Fibroblast of skin of left quadriceps (primary cell): ENCODE measurements at regions not wholly inside any gene's neighbourhood (a gene's known extent, or its start where the extent isn't known, plus 50 kb on each side); places are given as distances from the start of the nearest gene placed in this dataset.

Experiments used
- DNase-seq, 2 experiments: peaks; one replicate each; pipeline ENCODE4 v3.0.0-alpha.2; 2013; ENCODE audit warnings: low read depth in 2 of 2

DNA sequence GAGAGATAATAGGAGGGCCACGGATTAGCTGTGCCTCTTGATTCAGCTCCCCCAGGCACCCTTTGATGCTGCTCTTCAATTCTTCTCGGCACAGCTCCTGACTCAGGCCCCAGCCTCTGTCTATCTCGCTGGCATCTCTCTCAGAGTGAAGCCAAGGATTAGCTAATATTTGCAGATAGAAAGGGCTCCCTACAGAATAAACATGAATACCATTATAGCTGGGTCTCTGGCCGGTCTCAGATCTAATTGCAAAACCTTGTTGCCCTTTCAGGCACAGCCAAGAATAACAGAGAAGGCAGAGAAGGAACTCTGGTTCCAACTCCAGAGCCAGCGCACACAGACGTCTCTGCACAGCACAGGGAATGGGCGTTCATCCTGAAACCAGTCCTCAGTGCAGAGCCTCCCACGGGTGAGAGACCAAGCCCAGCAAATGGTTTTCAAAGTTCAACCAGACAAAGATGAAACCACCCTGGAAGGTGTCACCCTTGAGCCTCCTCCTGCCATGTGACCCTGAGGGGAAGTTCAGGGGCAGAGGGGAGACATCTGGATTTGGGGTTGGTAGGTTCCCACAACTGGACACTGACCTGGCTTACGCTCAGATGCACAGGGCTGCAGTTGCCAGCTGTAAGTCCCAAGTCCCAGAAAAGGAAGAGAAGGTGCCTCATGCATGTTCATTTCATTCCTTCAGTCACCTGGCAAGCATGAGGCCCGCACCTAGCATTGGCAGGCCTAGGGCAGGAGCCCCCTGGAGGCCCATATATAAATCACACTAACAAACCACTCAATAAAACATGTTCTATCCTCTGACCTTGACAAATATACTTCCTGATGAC lies 394.0 kb downstream of the NPHP4 start:
- DNase-seq: no peak

DNA sequence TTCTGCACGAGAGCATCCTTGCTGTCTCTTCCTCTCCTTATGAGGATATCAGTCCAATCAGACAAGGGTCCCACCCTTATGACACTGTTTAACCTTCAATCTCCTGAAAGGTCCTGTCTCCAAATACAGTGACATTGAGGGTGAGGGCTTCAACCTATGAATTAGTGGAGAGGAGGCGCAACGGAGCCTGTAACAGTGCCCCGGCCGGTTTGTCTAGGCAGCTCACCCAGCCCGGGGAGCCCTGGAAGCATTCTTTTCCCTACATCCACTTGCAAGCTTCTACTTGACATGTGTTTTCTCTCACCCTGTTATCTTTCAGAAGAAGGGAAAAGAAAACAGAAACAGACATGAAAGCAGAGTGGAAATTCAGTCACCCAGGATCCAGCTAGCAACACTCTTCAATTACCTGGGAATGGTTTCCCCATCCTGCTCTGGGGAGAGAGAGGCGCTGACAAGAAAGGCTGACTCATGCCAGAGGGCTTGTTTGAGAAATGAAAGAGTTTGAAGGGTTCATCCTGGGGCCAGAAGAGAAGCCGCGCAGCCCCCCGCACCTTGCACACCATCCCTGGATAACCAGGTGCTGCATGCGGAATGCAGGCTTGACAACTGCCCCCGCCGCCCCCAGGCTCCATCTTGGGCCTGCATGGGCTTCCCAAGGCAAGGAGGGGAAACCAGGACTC lies 394.9 kb downstream of the NPHP4 start:
- DNase-seq: no peak

DNA sequence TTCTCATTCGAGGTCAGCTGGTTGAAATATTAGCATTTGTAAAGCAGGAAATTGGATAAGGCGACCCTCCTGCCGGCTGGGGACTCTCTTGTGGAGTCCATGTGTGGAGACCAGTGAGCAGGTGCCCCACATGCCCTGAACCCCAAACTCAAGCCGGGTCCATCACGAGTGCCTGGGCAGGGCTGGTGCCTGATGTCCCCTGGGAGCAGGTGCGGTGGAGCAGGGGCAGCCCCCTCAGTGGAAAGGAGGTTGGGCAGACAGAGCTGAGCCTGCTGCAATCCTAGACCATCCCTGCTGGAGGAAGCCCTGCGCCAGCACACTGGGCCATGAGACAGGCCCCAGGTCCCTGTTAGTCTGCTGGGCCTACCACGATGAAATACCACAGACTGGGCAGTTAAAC lies 395.6 kb downstream of the NPHP4 start:
- no peak for DNase-seq

DNA sequence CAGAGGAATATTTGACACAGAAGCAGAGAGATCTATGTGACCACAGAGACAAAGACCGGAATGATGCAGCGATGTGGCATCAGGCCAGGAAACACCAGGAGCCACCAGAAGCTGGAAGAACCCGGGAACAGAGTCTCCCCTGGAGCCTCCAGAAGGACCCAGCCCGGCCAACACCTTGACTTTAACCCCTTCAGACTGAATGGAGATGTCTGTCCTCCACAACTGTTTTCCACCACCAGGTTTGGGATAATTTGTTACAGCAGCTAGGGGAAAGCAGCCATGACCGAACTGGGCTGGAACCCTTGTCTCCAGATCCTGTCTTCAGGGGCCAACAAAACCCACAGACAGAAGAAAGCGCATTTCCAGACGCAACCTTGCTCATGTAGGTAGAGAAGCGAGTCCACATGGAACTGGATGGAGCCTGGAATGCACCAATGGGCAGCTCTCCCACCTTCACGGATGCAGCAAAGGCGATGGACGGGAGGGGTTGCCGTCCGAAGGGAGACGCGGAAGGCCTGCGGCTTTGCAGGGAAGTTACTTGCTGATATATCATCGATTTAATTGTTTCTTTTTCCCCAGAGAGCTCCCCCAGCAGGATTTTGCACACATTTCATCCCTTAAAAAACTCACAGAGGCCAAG lies 396.6 kb downstream of the NPHP4 start:
- DNase-seq: no peak

DNA sequence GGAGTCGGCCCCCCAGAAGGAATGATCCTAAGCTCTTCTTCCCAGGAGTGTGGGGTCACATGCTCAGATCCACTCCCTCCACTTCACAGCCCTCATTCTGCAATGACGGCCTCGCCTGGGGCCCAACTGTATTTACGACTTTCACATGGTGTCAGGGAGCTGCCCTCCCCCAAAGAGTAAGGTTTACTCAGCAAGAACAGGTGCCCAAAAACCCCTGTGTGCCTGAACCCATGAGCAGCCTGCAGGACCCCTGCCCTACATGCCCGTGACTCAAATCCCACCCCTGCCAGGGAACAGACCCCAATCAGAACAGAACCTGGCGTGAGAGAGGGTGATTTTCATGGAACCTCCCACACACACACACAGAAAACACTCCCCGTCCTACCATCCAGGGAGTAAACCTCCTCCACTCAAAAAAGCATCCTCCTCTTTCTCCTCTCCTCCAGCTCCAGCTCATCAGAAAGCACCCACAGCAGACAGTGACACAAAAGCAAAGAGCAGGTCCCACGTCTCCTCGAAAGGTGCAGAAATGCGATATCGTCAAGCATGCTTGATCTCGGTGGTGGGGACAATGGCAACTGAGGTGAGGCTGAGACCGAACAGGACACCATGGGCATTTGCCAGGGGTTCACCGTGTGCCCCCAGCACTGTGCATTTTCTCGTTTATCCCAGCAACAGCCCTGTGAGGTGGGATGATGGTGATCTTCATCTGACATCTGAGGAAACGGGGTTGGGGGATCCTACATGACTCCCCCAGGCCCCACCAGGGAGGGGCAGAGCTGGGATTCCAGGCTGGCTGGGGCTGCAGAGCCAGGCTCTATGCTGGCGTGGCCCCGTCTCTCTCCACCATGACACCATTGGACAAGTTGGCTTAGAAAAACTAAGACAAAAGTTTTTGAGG lies 397.9 kb downstream of the NPHP4 start:
- no peak for DNase-seq

DNA sequence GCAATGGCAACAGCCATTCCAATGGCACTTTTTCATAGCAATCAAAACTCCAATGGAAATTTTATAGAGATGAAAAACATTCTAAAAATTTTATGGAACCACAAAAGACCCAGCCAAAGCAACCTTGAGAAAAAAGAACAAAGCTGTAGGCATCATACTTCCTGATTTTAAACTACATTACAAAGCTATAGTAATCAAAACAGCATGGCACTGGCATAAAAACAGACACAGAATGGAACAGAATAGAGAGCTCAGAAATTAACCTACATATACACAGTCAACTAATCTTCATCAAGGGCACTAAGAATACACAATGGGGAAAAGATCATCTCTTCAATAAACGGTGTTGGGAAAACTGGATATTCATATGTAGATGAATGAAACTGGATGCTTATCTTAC lies 401.5 kb downstream of the NPHP4 start:
- DNase-seq: no peak

DNA sequence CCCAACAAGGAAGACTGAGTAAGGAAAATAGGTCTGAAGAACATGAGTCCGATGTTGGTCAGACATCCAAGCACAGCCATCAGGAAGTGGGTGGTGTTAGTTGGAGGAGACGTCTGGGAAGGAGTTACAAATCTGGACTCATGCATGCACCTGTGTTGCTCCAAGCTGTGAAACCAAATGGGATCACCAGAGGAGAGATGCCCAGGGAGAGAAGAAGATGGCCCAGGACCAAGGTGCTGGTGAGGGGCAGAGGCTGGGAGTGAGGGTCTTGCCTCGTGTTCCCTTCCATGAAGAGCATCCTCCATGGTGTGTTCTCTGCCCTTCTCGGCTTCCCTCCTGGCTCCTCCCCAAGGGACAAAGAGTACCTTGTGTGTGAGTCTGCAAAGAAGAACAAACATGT lies 405.6 kb downstream of the NPHP4 start:
- DNase-seq: no peak

DNA sequence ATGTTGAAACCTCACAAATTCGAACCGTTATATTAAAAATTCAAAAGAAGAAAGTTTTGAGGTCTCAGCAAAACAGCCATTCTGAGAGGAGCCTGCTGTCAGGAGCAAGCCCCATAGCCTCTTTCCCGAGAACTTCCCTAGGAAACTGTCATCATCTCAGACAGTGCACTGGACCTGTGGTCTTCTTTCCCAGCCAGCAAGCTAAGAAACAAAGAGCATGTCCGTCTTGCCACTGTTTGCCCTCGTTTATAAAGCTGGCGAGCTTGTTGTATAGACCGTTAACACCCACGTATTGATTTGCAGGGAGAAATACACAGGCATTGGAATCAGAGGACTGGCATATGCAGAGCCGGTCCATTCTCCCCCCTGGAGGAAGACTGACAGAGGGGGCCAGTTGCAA lies 407.0 kb downstream of the NPHP4 start:
- DNase-seq: no peak

DNA sequence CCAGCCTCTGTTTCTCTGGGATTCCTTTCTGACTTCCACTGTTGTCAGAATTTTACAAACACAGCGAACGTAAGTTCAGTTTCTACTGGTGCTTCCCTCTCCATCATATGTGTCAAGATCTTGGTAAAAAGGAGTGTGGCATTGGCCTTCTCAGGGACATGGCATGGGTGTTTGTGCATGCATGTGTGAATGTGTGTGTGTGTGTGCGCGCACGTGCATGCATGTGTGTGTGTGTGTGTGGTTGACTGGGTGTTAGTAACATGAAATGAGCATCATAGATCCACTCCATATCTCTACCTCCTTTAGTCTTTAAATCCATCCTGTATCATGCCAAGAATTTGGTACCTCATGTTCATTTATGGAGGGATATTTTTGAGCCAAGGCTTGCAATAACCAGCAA lies 411.3 kb downstream of the NPHP4 start:
- no peak for DNase-seq

DNA sequence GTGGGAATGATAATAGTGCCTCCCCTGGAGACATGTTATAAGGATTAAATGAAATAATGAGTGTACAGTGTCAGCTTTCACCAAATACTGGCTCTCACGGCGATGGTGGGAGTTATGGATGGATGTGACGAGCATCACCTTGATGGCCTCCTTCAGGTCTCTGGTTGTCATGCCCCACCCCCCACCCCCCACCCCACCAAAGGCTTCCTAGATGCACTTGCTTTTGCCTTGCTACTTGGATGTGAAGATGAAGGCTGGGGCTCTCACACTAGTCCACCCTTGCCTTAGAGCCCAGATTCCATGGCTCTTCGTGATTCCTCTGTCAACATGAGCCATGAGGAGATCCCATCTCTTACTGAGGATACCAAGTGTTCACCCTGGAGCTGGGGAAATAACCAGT lies 412.3 kb downstream of the NPHP4 start:
- DNase-seq: no peak

DNA sequence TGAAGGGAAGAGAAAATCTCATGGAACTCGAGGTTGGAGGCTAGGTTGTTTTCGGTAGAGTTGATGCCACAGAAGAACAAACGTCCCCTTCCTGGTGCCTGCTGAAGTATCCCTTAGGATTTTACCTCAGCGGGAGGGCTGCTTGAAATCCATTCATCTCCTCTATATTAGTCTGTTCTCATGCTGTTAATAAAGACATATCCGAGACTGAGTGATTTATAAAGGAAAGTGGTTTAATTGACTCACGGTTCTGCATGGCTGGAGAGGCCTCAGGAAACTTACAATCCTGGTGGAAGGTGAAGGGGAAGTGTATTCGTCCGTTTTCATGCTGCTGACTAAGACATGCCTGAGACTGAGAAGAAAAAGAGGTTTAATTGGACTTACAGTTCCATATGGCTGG lies 413.5 kb downstream of the NPHP4 start:
- DNase-seq: no peak

DNA sequence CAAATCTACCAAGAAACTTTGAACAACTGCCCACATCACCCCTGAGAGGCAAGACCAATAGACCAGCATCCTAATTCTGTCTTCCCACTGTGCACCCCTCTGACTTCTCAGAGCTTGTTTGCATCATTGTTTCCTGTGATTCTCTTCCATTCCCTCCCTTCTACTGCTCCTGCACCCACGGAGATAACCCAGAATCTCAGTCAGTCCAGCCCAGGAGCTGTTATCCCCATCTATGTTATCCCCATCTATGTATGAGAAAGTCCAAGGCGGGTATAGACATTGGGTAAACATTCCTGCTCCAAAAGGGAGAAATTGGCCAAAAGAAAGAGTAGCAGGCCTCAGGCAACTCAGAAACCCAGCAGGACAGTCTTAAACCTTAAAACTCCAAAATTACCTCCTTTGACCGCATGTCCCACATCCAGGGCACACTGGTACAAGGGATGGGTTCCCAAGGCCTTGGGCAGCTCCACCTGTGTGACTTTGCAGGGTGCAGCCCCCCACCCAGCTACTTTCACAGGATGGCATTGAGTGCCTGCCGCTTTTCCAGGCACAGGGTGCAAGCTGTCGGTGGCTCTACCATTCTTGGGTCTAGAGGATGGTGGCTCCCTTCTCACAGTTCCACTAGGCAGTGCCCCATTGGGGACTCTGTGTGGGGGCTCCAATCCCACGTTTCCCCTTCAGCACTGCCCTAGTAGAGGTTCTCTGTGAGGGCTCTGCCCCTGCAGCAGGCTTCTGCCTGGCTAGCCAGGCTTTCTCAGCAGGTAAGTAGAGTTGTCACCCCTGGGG lies 414.8 kb downstream of the NPHP4 start:
- no peak for DNase-seq

DNA sequence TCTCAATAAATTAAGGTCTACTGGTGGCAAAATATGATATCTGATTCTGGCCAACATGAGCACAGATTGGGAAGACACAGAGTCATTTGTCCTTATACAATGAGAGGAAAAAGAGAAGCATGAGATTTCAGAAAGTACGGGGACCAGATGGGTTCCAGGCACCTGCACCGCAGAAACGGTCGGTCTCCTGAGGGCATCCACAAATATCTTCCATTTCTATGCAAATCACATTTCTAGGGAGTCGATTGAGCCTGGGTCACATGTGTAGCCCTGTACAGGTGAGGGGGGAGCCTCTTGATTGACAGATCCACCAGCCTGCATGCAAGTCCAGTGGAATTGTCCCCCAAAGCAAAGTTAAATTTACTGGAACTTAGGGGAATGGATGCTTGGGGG lies 415.6 kb downstream of the NPHP4 start:
- DNase-seq: no peak

DNA sequence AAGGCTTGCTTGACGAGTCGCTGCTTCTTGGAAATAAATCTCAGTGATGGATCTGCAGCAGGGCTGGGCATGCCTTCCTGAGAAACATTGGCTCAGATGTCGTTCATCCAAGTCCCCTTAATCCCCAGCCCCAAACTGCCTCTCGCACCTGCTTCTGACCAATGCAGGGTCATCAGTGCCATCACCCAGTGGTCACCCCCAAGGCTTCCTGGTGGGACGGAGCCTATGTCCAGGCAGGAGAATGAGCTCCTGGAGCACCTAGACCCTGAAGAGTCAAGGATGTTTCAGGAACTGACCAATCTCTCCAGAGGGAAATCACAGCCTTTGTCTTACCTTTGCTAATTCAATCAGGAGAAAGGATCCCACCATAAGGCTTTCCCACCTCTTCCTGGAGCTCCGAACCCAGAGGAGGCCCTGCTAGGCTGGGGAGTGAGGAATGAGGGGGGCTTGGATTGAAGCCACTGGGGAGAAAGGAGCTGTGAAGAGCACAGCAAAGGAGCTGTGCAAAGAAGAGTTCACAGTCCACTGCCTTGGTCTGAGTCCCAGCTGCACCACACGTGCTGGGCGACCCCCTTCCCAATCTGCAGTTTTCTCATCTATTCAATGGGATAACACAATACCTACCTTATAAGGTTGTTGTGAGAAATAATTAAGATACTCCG lies 416.1 kb downstream of the NPHP4 start:
- DNase-seq: no peak

DNA sequence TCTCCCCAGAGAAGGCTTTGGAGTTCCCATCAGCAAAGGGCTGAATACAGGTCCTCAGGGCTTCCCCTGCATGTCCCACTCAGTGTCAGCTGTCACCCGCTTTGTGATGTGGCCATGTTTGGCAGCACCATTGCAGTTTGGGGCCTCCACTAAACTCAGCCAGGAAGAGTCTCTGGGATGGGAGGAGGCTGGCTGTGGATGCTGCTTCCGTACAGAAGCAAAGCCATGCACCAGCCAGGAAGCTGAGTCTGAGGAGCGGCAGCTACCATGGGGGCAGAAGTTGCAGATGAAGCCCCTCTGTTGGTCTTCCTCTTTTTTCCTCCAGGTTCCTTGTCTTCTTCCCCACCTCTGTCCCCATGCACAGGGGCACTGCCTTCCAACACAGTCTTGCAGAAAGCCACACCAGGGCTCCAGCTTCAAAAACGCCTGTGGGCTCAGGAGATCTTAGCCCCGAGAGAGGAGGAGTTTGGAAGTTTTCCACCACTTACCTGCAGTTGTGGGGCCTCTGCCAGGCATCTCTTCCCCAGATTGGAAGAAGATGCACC lies 416.8 kb downstream of the NPHP4 start:
- no peak for DNase-seq

DNA sequence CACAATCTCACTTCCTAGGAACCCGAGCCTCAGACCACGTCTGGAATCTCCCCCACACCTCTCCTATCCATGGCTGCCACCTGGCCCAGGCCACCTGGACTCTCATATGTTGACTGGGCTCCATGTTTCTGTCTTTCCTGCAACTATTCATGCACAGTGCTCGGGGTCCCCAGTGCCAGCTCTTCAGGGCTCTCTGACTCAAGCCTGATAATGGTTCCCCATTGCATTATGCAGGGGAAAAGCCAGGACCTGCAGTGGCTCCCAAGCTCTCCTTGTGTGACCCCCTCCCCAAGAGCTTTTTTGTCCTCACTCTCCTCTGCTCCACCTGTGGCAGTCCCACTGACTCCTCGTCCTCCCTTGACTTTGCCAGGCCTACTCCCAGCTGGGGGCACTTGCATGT lies 417.6 kb downstream of the NPHP4 start:
- DNase-seq: no peak

DNA sequence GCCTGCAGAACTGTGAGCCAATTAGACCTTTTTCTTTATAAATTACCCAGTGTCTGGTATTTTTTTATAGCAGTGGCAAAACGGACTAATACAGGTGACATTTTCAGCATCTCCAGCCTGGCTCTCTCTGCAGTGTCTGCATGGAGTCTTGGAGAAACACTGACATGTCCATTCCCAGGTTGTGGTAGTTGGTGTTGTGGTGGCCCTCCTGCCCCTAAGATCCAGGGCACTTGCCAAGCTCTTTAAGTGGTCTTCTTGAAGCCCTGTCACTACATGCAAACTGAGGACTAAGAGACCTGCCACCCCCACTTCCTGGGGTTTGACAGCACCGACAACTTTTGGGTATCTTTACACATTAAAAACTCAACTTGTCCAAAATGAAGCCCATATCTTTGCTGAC lies 419.4 kb downstream of the NPHP4 start:
- DNase-seq: no peak

DNA sequence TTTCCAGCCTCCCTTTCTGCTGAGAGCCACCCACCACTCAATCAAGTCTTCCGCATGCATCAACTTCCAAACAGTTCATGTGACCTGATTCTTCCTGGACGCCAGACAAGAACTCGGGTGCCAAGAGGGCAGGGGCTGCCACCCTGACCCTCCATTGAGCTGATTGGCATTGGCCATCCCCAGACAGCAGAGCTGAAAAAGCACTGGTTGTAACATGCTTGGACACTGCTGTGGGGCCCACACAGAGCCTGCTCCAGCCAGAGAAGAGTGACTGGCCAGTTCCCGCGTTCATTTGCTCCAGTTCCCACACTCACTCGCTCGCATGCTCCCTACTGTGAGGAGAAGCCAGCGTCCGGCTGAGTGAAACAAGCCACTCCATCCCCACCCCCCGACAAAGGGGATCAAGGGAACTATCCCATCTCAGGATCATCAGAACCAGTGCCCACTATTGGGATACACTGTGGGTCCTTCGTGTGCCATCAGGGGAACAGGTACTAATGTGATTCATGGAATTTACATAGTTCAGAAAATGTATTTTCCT lies 420.3 kb downstream of the NPHP4 start:
- DNase-seq: no peak

DNA sequence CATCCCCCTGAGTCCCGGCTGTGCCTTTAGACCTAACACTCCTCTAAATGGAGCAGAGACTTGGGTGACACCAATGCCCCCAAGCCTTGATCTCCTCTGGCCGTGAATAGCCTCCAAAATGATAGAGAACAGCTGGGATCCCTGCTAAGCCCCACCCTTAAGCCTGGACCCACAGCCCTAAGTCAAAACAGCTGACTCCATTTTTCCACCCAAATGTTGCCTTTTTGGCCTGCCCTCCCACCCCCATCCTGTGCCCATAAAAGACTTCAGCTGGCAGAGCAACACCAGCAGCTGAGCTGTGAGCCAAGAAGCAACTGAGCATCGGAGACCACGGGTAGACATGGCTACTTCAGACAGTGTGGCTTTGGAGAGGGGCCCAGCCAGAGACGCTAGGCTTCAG lies 420.8 kb downstream of the NPHP4 start:
- DNase-seq: no peak

DNA sequence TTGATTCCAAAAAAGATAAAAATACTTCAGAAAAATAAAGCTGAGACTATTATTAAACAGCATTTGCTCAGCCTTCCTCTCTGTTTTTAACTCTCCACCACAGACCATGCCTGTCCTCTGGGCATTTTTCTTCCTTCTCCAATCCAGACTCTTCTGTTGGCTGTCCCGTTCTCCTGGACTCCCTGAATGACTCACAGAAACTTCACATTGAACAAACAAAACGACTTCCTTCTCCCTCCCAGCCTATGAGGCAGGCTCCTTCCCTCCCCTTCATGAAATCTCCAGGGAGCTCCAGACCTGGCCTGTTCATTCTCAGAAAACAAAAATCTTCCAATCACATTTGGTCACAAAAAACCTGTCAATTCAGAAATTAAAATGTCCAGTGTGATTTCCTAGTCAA lies 421.3 kb downstream of the NPHP4 start:
- DNase-seq: no peak
